ENCODE measurements at regions not wholly inside any gene's neighbourhood (a gene's known extent, or its start where the extent isn't known, plus 50 kb on each side); places are given as distances from the start of the nearest gene placed in this dataset.

DNA sequence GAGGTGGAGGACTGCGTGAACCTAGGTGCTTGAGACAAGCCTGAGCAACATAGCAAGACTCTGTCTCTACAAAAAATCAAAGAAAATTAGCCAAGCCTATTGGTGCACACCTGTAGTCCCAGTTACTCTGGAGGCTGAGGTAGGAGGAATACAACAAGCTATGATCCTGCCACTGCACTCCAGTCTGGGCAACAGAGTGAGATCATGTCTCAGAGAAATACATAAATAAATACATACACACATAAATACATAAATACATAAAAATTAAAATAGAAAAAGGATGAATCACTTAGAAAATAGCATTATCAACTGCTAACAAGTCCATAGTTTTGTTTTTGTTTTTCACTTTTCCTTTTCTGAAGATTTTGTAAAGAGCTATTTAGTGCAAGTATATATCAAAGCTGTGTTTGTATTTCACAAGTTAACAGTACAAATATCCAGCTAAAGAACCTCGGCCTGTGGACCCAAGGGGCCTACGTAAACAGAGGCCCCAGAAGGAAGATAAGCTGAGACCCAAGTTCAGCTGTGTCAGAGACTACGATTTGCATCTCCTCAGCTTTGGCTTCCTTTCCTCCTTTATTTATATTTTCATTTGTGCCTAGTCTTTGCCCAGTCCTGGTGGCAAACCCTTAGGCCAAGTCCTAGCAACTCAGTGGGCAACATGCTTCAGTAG is 67.1 kb upstream of the ROBO2 start:
- no peak for DNase-seq (ENCODE audit: low spot score)

- DNase-seq (ENCODE audit: low spot score) = no peak
Observed at GRCh38 chr3:76976996-76977395, 62.9 kb upstream of the ROBO2 start.

DNA sequence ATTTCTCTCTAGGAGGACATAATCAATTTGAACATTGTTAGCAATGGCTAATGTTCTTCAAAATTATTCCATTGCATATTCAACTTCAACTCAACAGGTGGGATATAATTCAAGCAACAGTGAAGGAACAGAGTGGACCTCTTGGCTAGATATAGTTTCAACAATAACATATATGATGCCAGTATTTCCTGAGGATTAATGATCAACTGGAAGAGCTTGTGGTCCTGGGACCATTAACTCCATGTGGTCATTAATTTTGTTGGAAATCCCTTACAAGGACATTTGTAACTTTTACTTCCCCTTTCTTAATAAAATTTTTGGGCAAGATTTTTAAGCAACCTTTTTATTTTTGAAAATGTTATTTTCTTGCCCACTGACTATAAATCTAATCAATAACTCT is 54.3 kb upstream of the ROBO2 start:
- no peak for DNase-seq (ENCODE audit: low spot score)

DNA sequence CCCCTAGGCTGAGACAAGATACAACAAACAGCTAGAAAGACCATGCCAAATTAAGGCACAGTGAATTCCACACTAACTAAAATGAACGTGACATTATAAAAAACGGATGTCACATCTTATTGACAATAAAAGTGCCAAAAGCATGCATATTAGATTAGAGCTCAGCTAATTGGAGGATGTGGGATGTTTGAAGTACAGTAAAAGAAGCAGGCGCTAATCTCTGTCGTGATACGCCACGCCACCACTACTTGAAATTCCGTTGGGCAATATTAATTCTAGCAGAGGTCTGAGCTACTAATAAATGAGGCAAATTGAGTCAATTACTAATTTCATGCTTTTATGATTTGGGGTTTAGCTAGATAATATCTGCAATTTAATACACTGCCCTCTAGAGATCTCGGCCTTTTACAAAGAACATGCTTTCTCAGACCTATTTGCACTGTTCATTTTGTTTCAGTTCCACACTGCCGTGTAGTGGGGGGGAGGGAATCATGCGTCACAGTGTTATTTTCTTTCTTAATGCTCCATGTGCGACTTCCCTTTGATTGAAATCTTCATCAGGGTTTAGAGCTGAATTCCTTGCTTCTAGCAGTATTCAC is 52.9 kb upstream of the ROBO2 start:
- DNase-seq (ENCODE audit: low spot score) = no peak
